ENCODE measurements at regions not wholly inside any gene's neighbourhood (a gene's known extent, or its start where the extent isn't known, plus 50 kb on each side); places are given as distances from the start of the nearest gene placed in this dataset.

DNA sequence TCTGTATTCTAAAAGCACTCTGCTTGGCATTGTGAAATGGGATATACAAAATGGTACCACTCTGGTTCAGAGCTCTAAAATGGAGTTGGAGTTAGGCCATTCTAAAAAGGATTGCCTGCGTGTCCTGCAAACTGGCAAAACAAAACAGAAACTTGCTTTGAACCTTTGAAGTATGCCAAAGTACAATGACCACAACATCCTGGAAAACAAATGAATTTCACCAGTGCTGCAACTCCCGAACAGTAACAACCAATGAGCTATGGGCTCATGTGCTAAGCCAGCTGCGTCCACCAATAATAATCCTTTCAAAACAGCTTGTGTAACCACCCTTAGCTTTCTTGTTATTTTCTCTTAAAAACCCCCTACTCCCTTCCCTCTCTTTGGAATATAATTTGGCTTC is 88.4 kb upstream of the CXCL14 start:
- TF ChIP-seq, protein P1, sequence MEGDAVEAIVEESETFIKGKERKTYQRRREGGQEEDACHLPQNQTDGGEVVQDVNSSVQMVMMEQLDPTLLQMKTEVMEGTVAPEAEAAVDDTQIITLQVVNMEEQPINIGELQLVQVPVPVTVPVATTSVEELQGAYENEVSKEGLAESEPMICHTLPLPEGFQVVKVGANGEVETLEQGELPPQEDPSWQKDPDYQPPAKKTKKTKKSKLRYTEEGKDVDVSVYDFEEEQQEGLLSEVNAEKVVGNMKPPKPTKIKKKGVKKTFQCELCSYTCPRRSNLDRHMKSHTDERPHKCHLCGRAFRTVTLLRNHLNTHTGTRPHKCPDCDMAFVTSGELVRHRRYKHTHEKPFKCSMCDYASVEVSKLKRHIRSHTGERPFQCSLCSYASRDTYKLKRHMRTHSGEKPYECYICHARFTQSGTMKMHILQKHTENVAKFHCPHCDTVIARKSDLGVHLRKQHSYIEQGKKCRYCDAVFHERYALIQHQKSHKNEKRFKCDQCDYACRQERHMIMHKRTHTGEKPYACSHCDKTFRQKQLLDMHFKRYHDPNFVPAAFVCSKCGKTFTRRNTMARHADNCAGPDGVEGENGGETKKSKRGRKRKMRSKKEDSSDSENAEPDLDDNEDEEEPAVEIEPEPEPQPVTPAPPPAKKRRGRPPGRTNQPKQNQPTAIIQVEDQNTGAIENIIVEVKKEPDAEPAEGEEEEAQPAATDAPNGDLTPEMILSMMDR (IDR thresholded peaks at IDR 0.05): no peak
- TF ChIP-seq POLR2A (IDR thresholded peaks at IDR 0.05): no peak

Data from body of pancreas (tissue), 4 donors.